Tibial nerve (tissue), 3 donors: ENCODE measurements at regions not wholly inside any gene's neighbourhood (a gene's known extent, or its start where the extent isn't known, plus 50 kb on each side); places are given as distances from the start of the nearest gene placed in this dataset.

Source experiments
- CTCF ChIP-seq, 5 experiments: fragments of 200-600 bp in 3 of 5; fragments of 450-650 bp in 2 of 5; sonication (generic) in 3 of 5; IDR thresholded peaks; one replicate each; pipeline ENCODE4 v1.5.1; 2016 to 2019; ENCODE audit warnings: antibody characterized with exemption in 5 of 5, mild to moderate bottlenecking in 3 of 5, moderate library complexity in 2 of 5
- POLR2A ChIP-seq, 2 donors: fragments of 450-650 bp; IDR thresholded peaks; one replicate each; pipeline ENCODE4 v1.6.1; 2017; ENCODE audit warnings: antibody characterized with exemption in 2 of 2, mild to moderate bottlenecking in 2 of 2, moderate library complexity in 2 of 2

DNA sequence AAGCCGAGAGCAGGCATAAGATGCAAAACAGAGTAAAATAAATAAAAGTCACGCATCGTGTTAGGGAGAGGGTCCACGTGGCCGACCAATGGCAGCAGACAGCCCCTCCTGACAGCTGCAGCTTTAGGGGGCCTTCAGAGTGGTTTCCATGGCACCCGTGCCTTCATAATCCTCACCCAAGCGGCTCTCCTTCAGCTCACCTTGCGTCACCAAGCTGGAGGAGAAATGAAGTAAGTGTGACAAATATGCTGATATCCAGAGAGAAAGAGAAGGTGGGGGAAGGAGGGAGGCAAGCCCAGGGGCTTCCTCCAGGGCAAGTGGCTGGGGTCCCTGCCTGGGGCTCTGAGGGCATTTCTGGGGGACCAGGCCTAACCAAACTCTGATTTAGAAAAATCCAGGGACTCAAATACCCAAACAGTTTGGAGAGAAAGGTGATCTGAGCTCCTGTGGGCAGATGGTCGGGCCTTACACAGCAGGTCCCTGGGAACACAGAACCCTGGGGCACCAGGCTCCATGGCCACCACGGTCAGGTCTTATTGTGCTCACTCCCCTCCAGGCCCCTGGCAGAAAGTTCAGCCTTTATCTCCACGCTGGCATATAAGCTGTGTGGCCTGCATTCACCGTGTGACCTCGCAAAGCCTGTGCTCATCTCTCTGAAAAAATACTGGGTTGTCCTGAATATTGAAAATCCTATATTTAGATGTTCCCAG lies 80.7 kb upstream of the TNRC6C start:
- no peak for TF ChIP-seq POLR2A (IDR thresholded peaks at IDR 0.05)
- TF ChIP-seq CTCF (IDR thresholded peaks at IDR 0.05) = no peak
